IPS DF 6.9 (cell line): ENCODE measurements at regions not wholly inside any gene's neighbourhood (a gene's known extent, or its start where the extent isn't known, plus 50 kb on each side); places are given as distances from the start of the nearest gene placed in this dataset.

Experiments
- DNase-seq: peaks from one replicate; pipeline ENCODE4 v3.0.0-alpha.2; 2013; ENCODE audit warnings: low read depth, low spot score
- H3K27ac ChIP-seq: one replicate; pipeline ENCODE4 v1.5.1; 2013; ENCODE audit warnings: low read length, control low read depth
- H3K27me3 ChIP-seq: 2 replicates; pipeline ENCODE4 v1.6.1; 2013; ENCODE audit warnings: mild to moderate bottlenecking, low read length; ENCODE audit not compliant: control insufficient read depth, insufficient read depth
- H3K36me3 ChIP-seq: 2 replicates; pipeline ENCODE4 v1.6.1; 2013; ENCODE audit warnings: low read length; ENCODE audit not compliant: control insufficient read depth, insufficient read depth
- H3K4me1 ChIP-seq: 2 replicates; pipeline ENCODE4 v1.6.1; 2013; ENCODE audit warnings: low read length; ENCODE audit not compliant: control insufficient read depth, insufficient read depth
- H3K4me3 ChIP-seq: 2 replicates; pipeline ENCODE4 v1.5.1; 2013; ENCODE audit warnings: mild to moderate bottlenecking, low read length
- H3K9me3 ChIP-seq: 2 replicates; pipeline ENCODE4 v1.6.1; 2013; ENCODE audit warnings: low read length, inconsistent platforms; ENCODE audit not compliant: control insufficient read depth, insufficient read depth
- WGBS: extraction: QIAGEN DNeasy Blood & Tissue Kit; methylation state at CpG from one replicate; pipeline ENCODE4 v1.1.7; 2013; ENCODE audit warnings: mixed read lengths, missing lambda C conversion rate; ENCODE audit not compliant: insufficient read length, insufficient coverage; 5-methylcytosine and 5-hydroxymethylcytosine counted together

DNA sequence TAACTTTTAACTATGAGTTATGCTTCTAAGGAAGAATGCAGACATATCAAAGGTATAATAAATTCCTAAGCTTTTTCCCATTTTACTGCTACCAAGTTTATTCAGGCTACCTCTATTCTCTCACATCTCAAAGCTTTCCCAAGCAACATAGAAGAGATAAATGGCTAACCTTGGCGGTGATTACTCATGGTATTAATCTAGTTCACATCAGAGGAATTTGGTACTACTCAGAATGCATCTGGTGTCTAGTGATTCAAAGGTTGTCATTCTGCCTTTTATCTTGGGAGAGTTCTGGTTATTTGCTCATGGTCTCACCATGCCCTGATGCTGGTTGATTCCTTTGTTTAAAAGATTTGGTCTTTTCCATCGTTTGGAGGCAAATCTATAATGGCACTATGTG lies 182.7 kb downstream of the TAF11L14 start:
- H3K4me1 ChIP-seq: no peaks in the 10 kb centered on the region
- no CpG with 5 or more reads among the region's 2 CpGs for WGBS

DNA sequence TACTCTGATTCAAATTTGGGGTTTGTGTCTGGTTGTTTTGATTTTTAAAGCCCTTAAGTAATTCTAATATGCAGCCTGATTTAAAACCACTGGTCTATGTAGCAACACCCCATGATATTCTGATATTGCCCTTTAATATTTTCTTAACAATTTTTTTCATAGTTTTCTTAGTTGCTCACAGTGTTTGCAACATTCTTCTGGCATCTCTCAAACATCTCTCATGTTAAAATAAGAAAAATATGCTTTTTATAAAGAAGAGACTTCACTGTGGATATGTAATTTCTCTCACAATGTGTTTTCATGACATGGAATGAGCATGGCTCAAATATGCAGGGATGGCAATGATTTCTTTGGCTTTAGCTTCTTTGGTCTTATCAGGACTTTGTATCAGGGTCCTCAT lies 183.7 kb downstream of the TAF11L14 start:
- no peak for DNase-seq
- Histone ChIP-seq H3K9me3 (no peaks in the 10 kb centered on the region), H3K4me3 (no peak overlapping the region), H3K27ac (no peak overlapping the region), H3K4me1 (no peaks in the 10 kb centered on the region), H3K36me3 (no peaks in the 10 kb centered on the region), H3K27me3 (no peaks in the 10 kb centered on the region)

More for the DNA sequence above, 182.7 kb downstream of the TAF11L14 start:
- Histone ChIP-seq H3K27me3 (no peaks in the 10 kb centered on the region), H3K9me3 (no peaks in the 10 kb centered on the region), H3K4me3 (no peak overlapping the region), H3K27ac (no peak overlapping the region), H3K36me3 (no peaks in the 10 kb centered on the region)
- no peak for DNase-seq

DNA sequence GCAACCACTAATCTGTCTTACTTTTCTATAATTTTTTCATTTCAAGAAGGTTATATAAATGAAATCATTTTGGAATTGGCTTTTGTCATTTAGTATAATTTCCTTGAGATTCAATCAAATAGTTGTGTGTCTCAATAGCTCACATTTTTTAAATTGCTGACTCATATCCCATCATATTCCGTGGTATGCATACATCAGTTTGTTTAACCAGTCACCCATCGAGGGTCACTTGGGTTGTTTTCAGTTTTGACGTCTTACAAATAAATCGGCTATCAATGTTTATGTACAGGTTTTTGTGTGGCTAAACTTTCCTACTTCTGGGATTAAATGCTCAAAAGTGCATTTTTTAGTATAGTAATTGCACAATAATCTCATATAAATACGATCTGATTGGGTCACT lies 185.5 kb downstream of the TAF11L14 start:
- Histone ChIP-seq H3K27me3 (no peaks in the 10 kb centered on the region), H3K4me3 (no peak overlapping the region), H3K36me3 (no peaks in the 10 kb centered on the region), H3K4me1 (no peaks in the 10 kb centered on the region), H3K9me3 (no peaks in the 10 kb centered on the region), H3K27ac (no peak overlapping the region)
- WGBS: no CpG with 5 or more reads among the region's 5 CpGs
- DNase-seq: no peak

DNA sequence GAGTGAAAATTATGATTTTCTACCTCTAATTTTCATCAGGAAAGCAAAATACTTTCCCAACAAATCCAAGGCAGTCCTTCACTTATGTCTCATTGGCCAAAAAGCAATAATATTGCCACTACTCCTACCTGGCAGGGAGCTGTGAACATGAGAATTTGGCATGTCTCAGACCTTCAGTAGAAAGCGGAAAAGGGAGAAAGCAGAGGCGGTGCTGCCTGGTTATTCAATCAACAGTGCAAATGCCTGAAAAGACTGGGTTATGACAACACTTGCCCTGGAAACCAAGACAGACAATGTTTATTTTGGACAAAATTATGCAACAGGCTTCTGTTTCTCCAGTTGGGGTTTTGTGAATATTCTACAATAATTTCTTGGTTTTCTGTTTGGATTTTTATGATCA lies 194.4 kb downstream of the TAF11L14 start:
- WGBS: no CpG with 5 or more reads among the region's 2 CpGs
- no peaks in the 10 kb centered on the region for H3K27me3 ChIP-seq
- no peak overlapping the region for H3K27ac ChIP-seq
- H3K4me1 ChIP-seq: no peaks in the 10 kb centered on the region
- no peaks in the 10 kb centered on the region for H3K36me3 ChIP-seq
- no peak overlapping the region for H3K4me3 ChIP-seq
- no peak for DNase-seq
- H3K9me3 ChIP-seq: no peaks in the 10 kb centered on the region

DNA sequence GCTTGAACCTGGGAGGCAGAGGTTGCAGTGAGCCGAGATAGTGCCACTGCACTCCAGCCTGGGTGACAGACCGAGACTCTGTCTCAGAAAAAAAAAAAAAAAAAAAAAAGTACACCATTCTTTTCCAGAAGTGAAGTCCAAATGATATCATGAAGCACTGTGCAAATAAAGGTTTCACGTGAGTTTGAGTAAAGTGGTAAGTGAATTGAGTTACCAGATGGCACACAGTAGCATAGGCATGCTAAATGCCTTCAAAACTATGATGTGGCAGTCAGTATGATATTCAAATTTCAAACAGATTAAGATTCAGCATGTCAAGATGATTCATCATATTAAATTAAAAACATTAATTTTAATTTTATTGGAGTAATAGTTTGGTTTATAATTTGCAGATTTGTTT lies 195.2 kb downstream of the TAF11L14 start:
- Histone ChIP-seq H3K27ac (no peak overlapping the region), H3K4me1 (no peaks in the 10 kb centered on the region), H3K36me3 (no peaks in the 10 kb centered on the region), H3K4me3 (no peak overlapping the region), H3K9me3 (no peaks in the 10 kb centered on the region), H3K27me3 (no peaks in the 10 kb centered on the region)
- no CpG with 5 or more reads among the region's 3 CpGs for WGBS
- DNase-seq: no peak

DNA sequence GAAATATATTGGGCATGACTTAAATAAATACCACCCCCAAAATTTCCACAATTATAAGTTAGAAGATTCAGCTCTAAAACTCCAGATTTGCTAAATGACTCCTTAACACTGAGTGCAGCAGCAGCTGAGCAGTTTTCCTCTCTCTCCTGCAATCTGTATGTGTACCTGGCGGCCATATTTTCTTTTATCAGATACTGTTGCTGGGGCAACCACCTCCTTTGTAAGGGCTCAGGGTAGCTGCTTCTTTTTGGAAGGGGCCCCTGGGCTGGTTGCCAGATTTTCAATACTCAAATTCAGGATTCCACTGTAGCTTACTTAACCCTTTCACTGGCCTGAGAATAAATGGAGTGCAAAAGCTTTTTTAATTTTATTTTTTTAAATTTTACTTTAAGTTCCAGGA lies 197.0 kb downstream of the TAF11L14 start:
- no peaks in the 10 kb centered on the region for H3K4me1 ChIP-seq
- no peak overlapping the region for H3K4me3 ChIP-seq
- no peaks in the 10 kb centered on the region for H3K27me3 ChIP-seq
- no CpG with 5 or more reads among the region's 1 CpG for WGBS
- no peak for DNase-seq
- no peaks in the 10 kb centered on the region for H3K36me3 ChIP-seq
- no peak overlapping the region for H3K27ac ChIP-seq
- H3K9me3 ChIP-seq: no peaks in the 10 kb centered on the region

DNA sequence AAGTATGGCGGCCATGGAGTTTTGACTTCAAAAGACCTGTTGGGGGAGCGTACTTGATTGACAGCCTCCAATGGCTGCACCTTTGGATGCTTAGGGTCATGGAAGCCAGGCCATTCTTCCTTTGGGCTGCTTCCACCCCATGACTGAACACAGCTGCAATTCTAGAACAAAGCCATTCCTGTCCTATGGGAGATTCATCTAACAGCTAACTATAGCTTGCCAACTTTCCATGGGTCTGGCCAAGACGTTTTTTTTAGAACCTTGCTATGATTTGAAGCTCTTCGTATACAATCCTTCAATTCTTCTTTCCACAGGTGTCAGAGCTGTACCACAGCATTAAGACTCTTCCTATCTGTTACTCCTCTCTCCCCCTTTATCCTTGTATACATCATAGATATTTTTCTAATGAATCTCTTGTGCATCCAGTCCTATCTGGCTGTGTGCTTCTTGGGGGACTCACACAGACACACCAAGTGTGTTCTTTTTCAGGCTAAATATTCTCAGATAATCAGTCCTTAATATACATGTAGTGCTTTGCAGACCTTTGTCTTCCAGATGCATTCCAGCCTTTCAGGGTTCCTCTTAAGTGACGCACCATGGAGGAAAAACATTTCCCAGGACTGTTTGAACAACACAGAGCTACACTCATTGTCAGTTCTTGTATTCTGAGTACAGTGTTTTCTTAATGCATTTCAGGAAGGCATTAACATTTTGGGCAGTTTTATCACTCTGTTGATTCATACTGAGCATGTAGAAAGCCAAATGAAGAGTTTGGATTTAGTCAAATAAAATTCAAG lies 198.9 kb downstream of the TAF11L14 start:
- no CpG with 5 or more reads among the region's 5 CpGs for WGBS
- no peak for DNase-seq
- no peaks in the 10 kb centered on the region for H3K27me3 ChIP-seq
- no peak overlapping the region for H3K27ac ChIP-seq
- no peaks in the 10 kb centered on the region for H3K36me3 ChIP-seq
- no peaks in the 10 kb centered on the region for H3K9me3 ChIP-seq
- no peak overlapping the region for H3K4me3 ChIP-seq
- no peaks in the 10 kb centered on the region for H3K4me1 ChIP-seq

DNA sequence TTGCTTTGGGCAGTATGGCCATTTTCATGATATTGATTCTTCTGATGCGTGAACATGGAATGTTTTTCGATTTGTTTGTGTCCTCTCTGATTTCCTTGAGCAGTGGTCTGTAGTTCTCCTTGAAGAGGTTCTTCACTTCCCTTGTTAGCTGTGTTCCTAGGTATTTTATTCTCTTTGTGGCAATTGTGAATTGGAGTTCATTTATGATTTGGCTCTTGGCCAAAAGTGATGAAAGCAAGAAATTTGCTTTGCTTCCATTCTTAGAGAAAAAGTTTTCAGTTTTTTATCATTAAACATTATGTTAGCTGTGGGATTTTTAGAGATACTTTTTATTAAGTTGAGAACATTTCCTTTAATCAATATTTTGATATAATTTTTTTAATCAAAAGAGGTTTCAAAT lies 203.5 kb downstream of the TAF11L14 start:
- Histone ChIP-seq H3K27me3 (no peaks in the 10 kb centered on the region), H3K27ac (no peak overlapping the region), H3K4me1 (no peaks in the 10 kb centered on the region), H3K36me3 (no peaks in the 10 kb centered on the region), H3K9me3 (no peaks in the 10 kb centered on the region), H3K4me3 (no peak overlapping the region)
- no CpG with 5 or more reads among the region's 2 CpGs for WGBS
- no peak for DNase-seq

DNA sequence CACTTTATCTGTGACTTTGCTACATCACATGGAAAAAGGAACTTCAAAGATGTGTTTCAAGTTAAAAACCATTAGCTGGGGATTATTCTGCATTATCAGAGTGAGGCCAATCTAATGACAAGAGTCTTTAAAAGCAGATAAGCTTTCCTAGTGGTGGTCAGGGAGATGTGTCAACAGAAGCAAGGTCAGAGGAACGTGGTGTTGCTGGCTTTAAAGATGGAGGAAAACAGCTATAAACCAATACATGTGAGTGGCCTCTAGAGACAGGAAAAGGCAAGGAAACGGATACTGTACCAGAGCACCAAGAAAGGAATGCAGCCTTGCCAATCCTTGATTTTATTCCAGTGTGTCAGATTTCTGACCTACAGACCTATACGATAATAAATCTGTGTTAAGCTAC lies 204.2 kb downstream of the TAF11L14 start:
- WGBS: no CpG with 5 or more reads among the region's 3 CpGs
- no peak overlapping the region for H3K4me3 ChIP-seq
- no peak overlapping the region for H3K27ac ChIP-seq
- H3K4me1 ChIP-seq: no peaks in the 10 kb centered on the region
- no peaks in the 10 kb centered on the region for H3K9me3 ChIP-seq
- no peaks in the 10 kb centered on the region for H3K36me3 ChIP-seq
- no peak for DNase-seq
- no peaks in the 10 kb centered on the region for H3K27me3 ChIP-seq

DNA sequence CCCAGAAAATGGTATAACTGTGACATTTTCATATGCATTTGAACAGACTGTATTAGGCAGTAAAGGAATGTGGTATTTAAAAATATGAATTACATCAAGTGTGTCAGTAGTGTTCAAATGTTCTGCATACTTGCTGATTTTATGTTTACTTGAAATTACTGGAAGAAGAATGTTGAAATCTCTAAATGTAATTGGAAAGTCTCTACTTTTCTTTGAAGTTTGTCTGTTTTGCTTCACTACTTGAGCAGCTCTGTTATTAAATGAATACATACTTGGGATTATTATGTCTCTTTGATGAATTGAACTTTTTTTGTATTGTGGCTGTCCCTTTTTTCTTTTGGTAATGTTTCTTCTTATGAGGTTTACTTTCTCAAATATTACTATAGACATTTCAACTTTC lies 205.6 kb downstream of the TAF11L14 start:
- no peak for DNase-seq
- no peaks in the 10 kb centered on the region for H3K36me3 ChIP-seq
- no peak overlapping the region for H3K27ac ChIP-seq
- no peaks in the 10 kb centered on the region for H3K27me3 ChIP-seq
- no peaks in the 10 kb centered on the region for H3K4me1 ChIP-seq
- no peak overlapping the region for H3K4me3 ChIP-seq
- H3K9me3 ChIP-seq: no peaks in the 10 kb centered on the region

DNA sequence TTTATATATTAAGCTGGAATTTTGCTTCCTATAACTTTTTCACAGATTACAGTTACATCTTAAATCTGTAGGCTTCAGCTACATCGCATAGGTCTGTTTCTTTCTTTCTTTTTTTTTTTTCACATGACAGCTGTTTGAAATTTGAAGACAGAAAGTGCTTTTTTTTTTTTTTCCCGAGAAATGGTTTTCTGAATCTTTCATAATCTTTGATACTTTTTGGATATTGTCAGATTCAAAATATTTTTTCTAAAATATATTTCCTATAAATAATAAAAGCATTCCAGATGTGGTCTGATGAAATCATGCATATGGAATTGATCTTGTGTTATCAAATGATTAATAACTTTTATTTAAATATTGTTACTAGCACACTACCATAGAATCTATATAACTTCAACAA lies 212.2 kb downstream of the TAF11L14 start:
- no peaks in the 10 kb centered on the region for H3K4me1 ChIP-seq
- no peak overlapping the region for H3K27ac ChIP-seq
- DNase-seq: no peak
- H3K4me3 ChIP-seq: no peak overlapping the region
- H3K36me3 ChIP-seq: no peaks in the 10 kb centered on the region
- no peaks in the 10 kb centered on the region for H3K9me3 ChIP-seq
- no peaks in the 10 kb centered on the region for H3K27me3 ChIP-seq
- no CpG with 5 or more reads among the region's 2 CpGs for WGBS
